Trophoblast cell (in vitro differentiated cells and primary cell): ENCODE measurements at regions not wholly inside any gene's neighbourhood (a gene's known extent, or its start where the extent isn't known, plus 50 kb on each side); places are given as distances from the start of the nearest gene placed in this dataset.

Experiments
- DNase-seq, 2 donors: peaks; one replicate each; pipeline ENCODE4 v3.0.0-alpha.2; 2016
- H2AFZ ChIP-seq: 2 replicates; pipeline ENCODE4 v1.6.1; 2013; ENCODE audit warnings: low read length, moderate library complexity, mild to moderate bottlenecking; ENCODE audit not compliant: insufficient read depth, poor library complexity
- H2AK5ac ChIP-seq: 2 replicates; pipeline ENCODE4 v1.6.1; 2013; ENCODE audit warnings: mild to moderate bottlenecking, low read length
- H2BK120ac ChIP-seq: 2 replicates; pipeline ENCODE4 v1.6.1; 2013; ENCODE audit warnings: low read length, mild to moderate bottlenecking, moderate library complexity; ENCODE audit not compliant: insufficient read depth, poor library complexity
- H2BK12ac ChIP-seq: 2 replicates; pipeline ENCODE4 v1.6.1; 2013; ENCODE audit warnings: mild to moderate bottlenecking, low read length, moderate library complexity
- H2BK5ac ChIP-seq: 2 replicates; pipeline ENCODE4 v1.6.1; 2013; ENCODE audit warnings: low read length, low read depth, moderate library complexity, mild to moderate bottlenecking; ENCODE audit not compliant: poor library complexity
- H3K14ac ChIP-seq: 2 replicates; pipeline ENCODE4 v1.6.1; 2013; ENCODE audit warnings: mild to moderate bottlenecking, low read length
- H3K18ac ChIP-seq: 2 replicates; pipeline ENCODE4 v1.6.1; 2013; ENCODE audit warnings: mild to moderate bottlenecking, low read length
- H3K23ac ChIP-seq: 2 replicates; pipeline ENCODE4 v1.6.1; 2013; ENCODE audit warnings: low read length
- H3K27ac ChIP-seq: 2 replicates; pipeline ENCODE4 v1.5.1; 2013; ENCODE audit warnings: low read depth, mild to moderate bottlenecking, inconsistent platforms, low read length, moderate library complexity
- H3K27me3 ChIP-seq: 2 replicates; pipeline ENCODE4 v1.6.1; 2013; ENCODE audit warnings: inconsistent platforms, mild to moderate bottlenecking, low read length, moderate library complexity; ENCODE audit not compliant: insufficient read depth
- H3K36me3 ChIP-seq, 2 experiments: 1 replicate in 1 of 2; 2 replicates in 1 of 2; pipeline ENCODE4 v1.6.1; 2013; ENCODE audit warnings: low read length in 2 of 2, mild to moderate bottlenecking in 2 of 2, moderate library complexity in 1 of 2; ENCODE audit not compliant: insufficient read depth in 2 of 2, control insufficient read depth in 1 of 2
- H3K4ac ChIP-seq: 2 replicates; pipeline ENCODE4 v1.6.1; 2013; ENCODE audit warnings: low read depth, mild to moderate bottlenecking, low read length, moderate library complexity
- H3K4me1 ChIP-seq, 2 experiments: 1 replicate in 1 of 2; 2 replicates in 1 of 2; pipeline ENCODE4 v1.6.1; 2013; ENCODE audit warnings: low read length in 2 of 2, mild to moderate bottlenecking in 2 of 2, moderate library complexity in 1 of 2; ENCODE audit not compliant: insufficient read depth in 2 of 2, control insufficient read depth in 1 of 2
- H3K4me2 ChIP-seq: 2 replicates; pipeline ENCODE4 v1.6.1; 2013; ENCODE audit warnings: inconsistent platforms, mild to moderate bottlenecking, low read length, moderate library complexity
- H3K4me3 ChIP-seq: 2 replicates; pipeline ENCODE4 v1.5.1; 2013; ENCODE audit warnings: mild to moderate bottlenecking, low read depth, low read length, inconsistent platforms
- H3K79me1 ChIP-seq: one replicate; pipeline ENCODE4 v1.6.1; 2013; ENCODE audit warnings: low read length
- H3K79me2 ChIP-seq: 2 replicates; pipeline ENCODE4 v1.6.1; 2013; ENCODE audit warnings: low read length, mild to moderate bottlenecking; ENCODE audit not compliant: control insufficient read depth, insufficient read depth, poor library complexity
- H3K9ac ChIP-seq: 2 replicates; pipeline ENCODE4 v1.6.1; 2013; ENCODE audit warnings: mild to moderate bottlenecking, low read length
- H3K9me3 ChIP-seq: 2 replicates; pipeline ENCODE4 v1.6.1; 2013; ENCODE audit warnings: low read depth, mild to moderate bottlenecking, control low read depth, inconsistent platforms, low read length; ENCODE audit not compliant: insufficient read depth
- H4K12ac ChIP-seq: 2 replicates; pipeline ENCODE4 v1.6.1; 2013; ENCODE audit warnings: low read depth, mild to moderate bottlenecking, low read length, moderate library complexity
- H4K8ac ChIP-seq: 2 replicates; pipeline ENCODE4 v1.6.1; 2013; ENCODE audit warnings: low read depth, mild to moderate bottlenecking, low read length, moderate library complexity
- H4K91ac ChIP-seq: one replicate; pipeline ENCODE4 v1.6.1; 2013; ENCODE audit warnings: low read depth, mild to moderate bottlenecking, low read length, moderate library complexity
- WGBS: extraction: QIAGEN DNeasy Blood & Tissue Kit; methylation state at CpG from one replicate; pipeline ENCODE4 v1.1.7; 2013; ENCODE audit warnings: missing lambda C conversion rate; ENCODE audit not compliant: insufficient read length, insufficient coverage; ENCODE audit errors: extremely low coverage; 5-methylcytosine and 5-hydroxymethylcytosine counted together

- H3K4ac ChIP-seq: no peak overlapping the region
- H3K79me1 ChIP-seq: no peaks in the 10 kb centered on the region
- no peak overlapping the region for H3K27ac ChIP-seq
- H2AFZ ChIP-seq: no peak overlapping the region
- H3K4me3 ChIP-seq: no peak overlapping the region
- no peak overlapping the region for H4K8ac ChIP-seq
- no peak overlapping the region for H3K9ac ChIP-seq
- H3K4me1 ChIP-seq: no peaks in the 10 kb centered on the region
- DNase-seq: no peak
- peak overlapping the region; percentile 36 for H3K4me2 ChIP-seq
- no peaks in the 10 kb centered on the region for H3K27me3 ChIP-seq
- H3K79me2 ChIP-seq: no peaks in the 10 kb centered on the region
- H2BK120ac ChIP-seq: no peak overlapping the region
- peaks cover 2% of the 10 kb centered on the region for H3K9me3 ChIP-seq
- no peak overlapping the region for H3K18ac ChIP-seq
- H4K91ac ChIP-seq: no peak overlapping the region
- no peak overlapping the region for H4K12ac ChIP-seq
- no peaks in the 10 kb centered on the region for H3K36me3 ChIP-seq
- H2BK5ac ChIP-seq: no peak overlapping the region
- H3K14ac ChIP-seq: no peak overlapping the region
- no peak overlapping the region for H2BK12ac ChIP-seq
- H2AK5ac ChIP-seq: no peak overlapping the region
- no peak overlapping the region for H3K23ac ChIP-seq
- no CpG with 5 or more reads among the region's 9 CpGs for WGBS
These were observed 887.4 kb upstream of the EPHA6 start for GRCh38 chr3:95926904-95927501.

GRCh38 chr3:95934181-95934580, 880.2 kb upstream of the EPHA6 start:
- H3K4me1 ChIP-seq: no peaks in the 10 kb centered on the region
- no peak overlapping the region for H2BK5ac ChIP-seq
- DNase-seq: no peak
- no peak overlapping the region for H3K23ac ChIP-seq
- no peaks in the 10 kb centered on the region for H3K36me3 ChIP-seq
- H3K4ac ChIP-seq: no peak overlapping the region
- no peak overlapping the region for H2BK12ac ChIP-seq
- H2AFZ ChIP-seq: no peak overlapping the region
- H4K91ac ChIP-seq: no peak overlapping the region
- no peaks in the 10 kb centered on the region for H3K79me2 ChIP-seq
- no peaks in the 10 kb centered on the region for H3K9me3 ChIP-seq
- WGBS: no CpG with 5 or more reads among the region's 1 CpG
- no peak overlapping the region for H2BK120ac ChIP-seq
- no peaks in the 10 kb centered on the region for H3K27me3 ChIP-seq
- H4K8ac ChIP-seq: no peak overlapping the region
- no peak overlapping the region for H3K27ac ChIP-seq
- no peak overlapping the region for H4K12ac ChIP-seq
- H3K79me1 ChIP-seq: no peaks in the 10 kb centered on the region
- no peak overlapping the region for H3K4me3 ChIP-seq
- no peak overlapping the region for H3K4me2 ChIP-seq
- H3K9ac ChIP-seq: no peak overlapping the region
- no peak overlapping the region for H3K18ac ChIP-seq
- H3K14ac ChIP-seq: no peak overlapping the region
- H2AK5ac ChIP-seq: no peak overlapping the region

GRCh38 chr3:95939235-95939809, 875.1 kb upstream of the EPHA6 start:
- Histone ChIP-seq H3K4me3 (no peak overlapping the region), H2AK5ac (no peak overlapping the region), H2AFZ (no peak overlapping the region), H3K14ac (no peak overlapping the region), H4K12ac (no peak overlapping the region), H3K27me3 (no peaks in the 10 kb centered on the region), H3K23ac (no peak overlapping the region), H3K36me3 (no peaks in the 10 kb centered on the region), H3K4me1 (no peaks in the 10 kb centered on the region), H3K79me1 (no peaks in the 10 kb centered on the region), H3K79me2 (no peaks in the 10 kb centered on the region), H2BK120ac (no peak overlapping the region), H3K4ac (no peak overlapping the region), H3K18ac (no peak overlapping the region), H4K8ac (no peak overlapping the region), H3K4me2 (no peak overlapping the region), H3K27ac (no peak overlapping the region), H3K9ac (no peak overlapping the region), H4K91ac (no peak overlapping the region), H3K9me3 (no peaks in the 10 kb centered on the region), H2BK12ac (no peak overlapping the region), H2BK5ac (no peak overlapping the region)
- DNase-seq: no peak
- WGBS: no CpG with 5 or more reads among the region's 4 CpGs

- Histone ChIP-seq H3K4me1 (no peaks in the 10 kb centered on the region), H3K9me3 (no peaks in the 10 kb centered on the region), H4K91ac (no peak overlapping the region), H3K79me2 (no peaks in the 10 kb centered on the region), H3K36me3 (no peaks in the 10 kb centered on the region), H3K79me1 (no peaks in the 10 kb centered on the region), H3K14ac (no peak overlapping the region), H2BK120ac (no peak overlapping the region), H3K23ac (no peak overlapping the region), H3K27ac (no peak overlapping the region), H3K4me3 (no peak overlapping the region), H2BK5ac (no peak overlapping the region), H4K8ac (no peak overlapping the region), H4K12ac (no peak overlapping the region), H2BK12ac (no peak overlapping the region), H3K9ac (no peak overlapping the region), H3K4me2 (no peak overlapping the region), H3K18ac (no peak overlapping the region), H2AFZ (no peak overlapping the region), H2AK5ac (no peak overlapping the region), H3K27me3 (no peaks in the 10 kb centered on the region), H3K4ac (no peak overlapping the region)
- no peak for DNase-seq
- no CpG with 5 or more reads among the region's 2 CpGs for WGBS
These were observed 848.6 kb upstream of the EPHA6 start for GRCh38 chr3:95965704-95966336.
